A549 (cell line): ENCODE measurements at regions not wholly inside any gene's neighbourhood (a gene's known extent, or its start where the extent isn't known, plus 50 kb on each side); places are given as distances from the start of the nearest gene placed in this dataset.

ENCODE experiments used
- ATAC-seq, 2 experiments: fragments of 200-7000 bp in 1 of 2; fragments of >200 bp in 1 of 2; cut with Nextera tagmentation in 1 of 2; cut with Tn5 transposase in 1 of 2; 3 replicates each; pipeline versions ENCODE4 v1.8.0 to v1.9.1; 2018 to 2020; ENCODE audit warnings: mild to moderate bottlenecking in 1 of 2, moderate library complexity in 1 of 2
- CTCF ChIA-PET: fragments of 300-600 bp; sonication (Branson Sonifier 250); formaldehyde crosslinking; extraction: SDS; loops from one replicate; lab custom pipeline; 2021; ENCODE audit warnings: antibody characterized with exemption, inconsistent platforms; lab: Yijun Ruan, JAX
- POLR2A ChIA-PET: fragments of 350-600 bp; formaldehyde crosslinking; extraction: SDS; loops from one replicate; lab custom pipeline; 2021; ENCODE audit warnings: antibody characterized with exemption, inconsistent platforms; lab: Yijun Ruan, JAX
- DNase-seq, 2 experiments: peaks; one replicate each; pipeline versions ENCODE4 v3.0.0 to v3.0.0-alpha.2; 2011 to 2016; ENCODE audit warnings: low read depth in 1 of 2, low spot score in 1 of 2
- FAIRE-seq: peaks from 2 replicates; lab custom pipeline; 2011; peaks lifted over from hg19 to GRCh38; lab: Jason Lieb, UNC
- H3K27ac ChIP-seq, 2 experiments: fragments of >200 bp; sonication (Bioruptor Twin); formaldehyde crosslinking; 3 replicates each; pipeline ENCODE4 v1.5.1; 2016 to 2017
- H3K4me1 ChIP-seq: fragments of >200 bp; sonication (Bioruptor Twin); formaldehyde crosslinking; 3 replicates; pipeline ENCODE4 v1.6.1; 2016
- H3K4me2 ChIP-seq: fragments of >200 bp; sonication (Bioruptor Twin); formaldehyde crosslinking; 3 replicates; pipeline ENCODE4 v1.6.1; 2016
- H3K4me3 ChIP-seq: fragments of >200 bp; sonication (Bioruptor Twin); formaldehyde crosslinking; 3 replicates; pipeline ENCODE4 v1.5.1; 2016
- H3K9me3 ChIP-seq: fragments of >200 bp; sonication (Bioruptor Twin); formaldehyde crosslinking; 3 replicates; pipeline ENCODE4 v1.6.1; 2016
- ATOH8 ChIP-seq: fragments of 250-450 bp; sonication (Bioruptor Pico); IDR thresholded peaks from 2 replicates; pipeline ENCODE4 v1.5.0; 2020; ENCODE audit warnings: low read depth, mild to moderate bottlenecking, moderate library complexity
- BHLHE40 ChIP-seq: IDR thresholded peaks from 2 replicates; pipeline ENCODE4 v1.6.1; 2012; ENCODE audit warnings: low read depth, low read length, inconsistent platforms
- CBX8 ChIP-seq: fragments of 200-600 bp; sonication (generic); IDR thresholded peaks from 2 replicates; pipeline ENCODE4 v1.6.1; 2016
- ELK1 ChIP-seq: fragments of 150-350 bp; IDR thresholded peaks from 2 replicates; pipeline ENCODE4 v1.6.1; 2014; ENCODE audit warnings: low read depth, mild to moderate bottlenecking, low read length
- FOSB ChIP-seq: fragments of 250-450 bp; sonication (Bioruptor Pico); IDR thresholded peaks from 2 replicates; pipeline ENCODE4 v1.5.0; 2020; ENCODE audit warnings: mild to moderate bottlenecking, moderate library complexity
- GATA3 ChIP-seq: IDR thresholded peaks from 2 replicates; pipeline ENCODE4 v1.6.1; 2012; ENCODE audit warnings: borderline replicate concordance
- HES2 ChIP-seq: fragments of >200 bp; sonication (Bioruptor Twin); formaldehyde crosslinking; IDR thresholded peaks from 2 replicates; pipeline ENCODE4 v1.6.1; 2016
- HEYL ChIP-seq: fragments of 250-450 bp; sonication (Bioruptor Pico); IDR thresholded peaks from 2 replicates; pipeline ENCODE4 v1.8.0; 2021; ENCODE audit warnings: mild to moderate bottlenecking, moderate library complexity
- HMGXB4 ChIP-seq: fragments of 250-450 bp; sonication (Bioruptor Pico); IDR thresholded peaks from 2 replicates; pipeline ENCODE4 v1.5.0; 2021; ENCODE audit warnings: mild to moderate bottlenecking, moderate library complexity, borderline replicate concordance
- HOXA7 ChIP-seq: fragments of 250-450 bp; sonication (Bioruptor Pico); IDR thresholded peaks from 2 replicates; pipeline ENCODE4 v1.5.0; 2020; ENCODE audit warnings: mild to moderate bottlenecking, moderate library complexity
- HOXB13 ChIP-seq: fragments of 250-450 bp; sonication (Bioruptor Pico); IDR thresholded peaks from 2 replicates; pipeline ENCODE4 v1.5.0; 2020; ENCODE audit warnings: low read depth, mild to moderate bottlenecking, moderate library complexity
- KDM1A ChIP-seq: fragments of 200-600 bp; sonication (generic); IDR thresholded peaks from 2 replicates; pipeline ENCODE4 v1.6.1; 2016; ENCODE audit warnings: low read depth, mild to moderate bottlenecking
- MAX ChIP-seq: IDR thresholded peaks from 2 replicates; pipeline ENCODE4 v1.6.1; 2012
- MYC ChIP-seq: IDR thresholded peaks from 2 replicates; pipeline ENCODE4 v1.6.1; 2012; ENCODE audit warnings: mild to moderate bottlenecking, inconsistent platforms, low read length, improper control_type of control experiment, borderline replicate concordance
- NFE2L2 ChIP-seq: fragments of 150-350 bp; conservative IDR thresholded peaks from 2 replicates; pipeline ENCODE4 v1.6.1; 2014; ENCODE audit warnings: low read length
- NPAS2 ChIP-seq: fragments of 250-450 bp; sonication (Bioruptor Pico); IDR thresholded peaks from 2 replicates; pipeline ENCODE4 v1.8.0; 2022; ENCODE audit warnings: mild to moderate bottlenecking, moderate library complexity, borderline replicate concordance
- RAD21 ChIP-seq, 2 experiments: fragments of >200 bp in 1 of 2; sonication (Bioruptor Twin) in 1 of 2; formaldehyde crosslinking in 1 of 2; IDR thresholded peaks in 1 of 2; conservative IDR thresholded peaks in 1 of 2; 2 replicates in 1 of 2; 3 replicates in 1 of 2; pipeline ENCODE4 v1.6.1; 2012 to 2018; ENCODE audit warnings: inconsistent platforms in 1 of 2
- RCOR1 ChIP-seq: fragments of 150-350 bp; IDR thresholded peaks from 2 replicates; pipeline ENCODE4 v1.6.1; 2014; ENCODE audit warnings: antibody characterized with exemption, low read length, low read depth
- REST ChIP-seq: fragments of 200-600 bp; sonication (generic); IDR thresholded peaks from 2 replicates; pipeline ENCODE4 v1.6.1; 2016; ENCODE audit warnings: antibody characterized with exemption, mild to moderate bottlenecking, moderate library complexity
- SMC3 ChIP-seq: fragments of >200 bp; sonication (Bioruptor Twin); formaldehyde crosslinking; IDR thresholded peaks from 3 replicates; pipeline ENCODE4 v1.6.1; 2018; ENCODE audit warnings: inconsistent platforms
- TFCP2L1 ChIP-seq: fragments of 250-450 bp; sonication (Bioruptor Pico); IDR thresholded peaks from 2 replicates; pipeline ENCODE4 v1.5.0; 2021; ENCODE audit warnings: mild to moderate bottlenecking
- ZC3H11A ChIP-seq: fragments of 450-650 bp; IDR thresholded peaks from 2 replicates; pipeline ENCODE4 v1.6.1; 2014; ENCODE audit warnings: antibody characterized with exemption, mild to moderate bottlenecking
- WGBS: methylation state at CpG from one replicate; pipeline ENCODE4 v1.1.6; 2017; ENCODE audit errors: missing lambda C conversion rate; 5-methylcytosine and 5-hydroxymethylcytosine counted together

GRCh38 chr1:4562321-4562720 is 92.1 kb upstream of the AJAP1 start:
- FAIRE-seq (no peak), ATAC-seq (no peak), DNase-seq (no peak)
- POLR2A ChIA-PET: no interaction called here
- no peaks in the 10 kb centered on the region for H3K9me3 ChIP-seq
- no peak overlapping the region for H3K4me3 ChIP-seq
- WGBS: 38% methylated on average over 2 of the region's 9 CpGs
- no peaks in the 10 kb centered on the region for H3K4me1 ChIP-seq
- CTCF ChIA-PET: no interaction called here
- TF ChIP-seq MAX: no peak
- TF ChIP-seq HOXA7 (CRISPR knock-in tag): no peak
- no peak for TF ChIP-seq HES2
- no peak for TF ChIP-seq CBX8
- no peak for TF ChIP-seq TFCP2L1 (CRISPR knock-in tag)
- no peak for TF ChIP-seq NPAS2 (CRISPR knock-in tag)
- no peak for TF ChIP-seq RAD21 (conservative IDR thresholded peaks at IDR 0.05 in 1 of 2, IDR thresholded peaks at IDR 0.05 in 1 of 2)
- TF ChIP-seq HOXB13 (CRISPR knock-in tag): no peak
- no peak for TF ChIP-seq GATA3
- TF ChIP-seq ZC3H11A: no peak
- no peak for TF ChIP-seq REST
- TF ChIP-seq SMC3: no peak
- TF ChIP-seq RCOR1: no peak
- no peak for TF ChIP-seq HEYL (CRISPR knock-in tag)
- no peak for TF ChIP-seq KDM1A
- no peak for TF ChIP-seq MYC
- no peak for TF ChIP-seq HMGXB4 (CRISPR knock-in tag)
- TF ChIP-seq ELK1: no peak
- TF ChIP-seq FOSB (CRISPR knock-in tag): no peak
- no peak overlapping the region for H3K4me2 ChIP-seq
- no peak overlapping the region for H3K27ac ChIP-seq

GRCh38 chr1:4563586-4563985 is 90.8 kb upstream of the AJAP1 start:
- ATAC-seq (no peak), DNase-seq (no peak), FAIRE-seq (no peak)
- Histone ChIP-seq H3K27ac (no peak overlapping the region), H3K4me3 (no peak overlapping the region), H3K4me2 (no peak overlapping the region), H3K4me1 (no peaks in the 10 kb centered on the region), H3K9me3 (no peaks in the 10 kb centered on the region)
- CTCF ChIA-PET: no interaction called here
- POLR2A ChIA-PET: no interaction called here
- 7% methylated on average over 2 of the region's 4 CpGs for whole genome bisulfite sequencing
- TF ChIP-seq HOXA7 (CRISPR knock-in tag) (no peak), GATA3 (no peak), HEYL (CRISPR knock-in tag) (no peak), ZC3H11A (no peak), REST (no peak), ATOH8 (CRISPR knock-in tag) (no peak), BHLHE40 (no peak), NFE2L2 (no peak)
